ENCODE measurements at regions not wholly inside any gene's neighbourhood (a gene's known extent, or its start where the extent isn't known, plus 50 kb on each side); places are given as distances from the start of the nearest gene placed in this dataset.
"Not testable (repeated sequence)": the region's sequence is repeated elsewhere in the genome, so short reads cannot be mapped to it uniquely, and the experiment has no call there.

DNA sequence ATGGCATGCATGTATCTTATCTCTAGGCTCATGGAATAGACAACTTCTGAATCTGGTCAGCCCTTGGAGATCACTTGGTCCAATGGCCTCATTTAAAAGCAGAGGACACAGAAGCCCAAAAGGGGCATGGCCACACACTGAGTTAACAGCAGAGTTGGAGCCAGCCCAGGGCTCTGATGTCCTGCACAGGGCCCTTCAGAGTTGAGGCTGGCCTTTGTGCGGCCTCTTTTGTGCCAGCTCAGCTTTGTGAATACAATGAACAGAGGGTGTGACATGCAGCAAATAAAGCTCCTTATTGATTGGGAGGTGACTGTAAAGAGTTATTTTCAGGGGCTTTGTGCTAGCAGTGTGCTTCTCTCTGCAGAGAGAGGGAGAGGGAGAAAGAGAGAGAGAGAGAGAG is 150.1 kb upstream of the STK32A start:
- DNase-seq, result no peak

DNA sequence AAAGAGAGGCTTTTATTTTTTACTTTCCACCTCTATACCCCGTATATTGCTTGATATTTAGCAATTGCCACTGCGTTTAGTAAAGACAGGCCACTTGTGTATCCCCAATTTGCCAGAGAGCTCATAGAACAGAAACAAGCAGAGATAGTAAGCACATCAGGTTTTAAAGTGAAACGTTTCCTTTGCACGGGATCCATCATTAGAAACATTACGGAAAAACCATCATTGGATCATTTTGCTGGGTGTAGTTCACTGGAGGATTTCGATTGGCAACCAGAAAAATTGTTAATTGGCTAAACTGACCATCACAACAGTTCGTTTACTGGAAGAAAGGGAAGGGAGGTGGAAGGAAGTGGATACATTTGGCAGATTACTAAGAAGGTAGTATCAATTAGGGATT is 149.4 kb upstream of the STK32A start:
- DNase-seq, result no peak

DNA sequence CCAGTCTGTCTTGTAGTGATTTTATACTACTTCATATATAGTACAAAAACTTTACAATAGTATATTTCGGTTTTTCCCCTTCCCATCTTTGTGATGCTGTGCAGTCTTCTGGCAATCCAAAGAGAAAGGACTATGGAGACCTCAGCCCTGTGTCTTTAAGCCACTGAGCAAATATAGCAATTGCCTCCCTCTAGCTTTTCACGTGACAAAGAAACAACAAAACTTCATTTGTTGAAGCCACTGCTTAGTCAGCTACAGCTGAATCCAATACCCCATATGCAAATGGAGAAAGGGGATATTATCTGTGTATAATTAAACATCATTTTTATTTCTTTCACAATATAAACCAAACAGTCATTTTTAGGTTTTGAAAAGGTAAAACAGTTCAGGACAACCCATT is 142.8 kb upstream of the STK32A start:
- no peak for DNase-seq

GRCh38 chr5:147093138-147093537 is 141.7 kb upstream of the STK32A start:
- peak; percentile 4 for DNase-seq

GRCh38 chr5:147095740-147096139 is 139.1 kb upstream of the STK32A start:
- no peak for DNase-seq

GRCh38 chr5:147098233-147098790 is 136.5 kb upstream of the STK32A start:
- DNase-seq, result peak; percentile 44

GRCh38 chr5:147101659-147102369 is 133.0 kb upstream of the STK32A start:
- no peak for DNase-seq

GRCh38 chr5:147112899-147113298 is 121.9 kb upstream of the STK32A start:
- DNase-seq, result no peak

DNA sequence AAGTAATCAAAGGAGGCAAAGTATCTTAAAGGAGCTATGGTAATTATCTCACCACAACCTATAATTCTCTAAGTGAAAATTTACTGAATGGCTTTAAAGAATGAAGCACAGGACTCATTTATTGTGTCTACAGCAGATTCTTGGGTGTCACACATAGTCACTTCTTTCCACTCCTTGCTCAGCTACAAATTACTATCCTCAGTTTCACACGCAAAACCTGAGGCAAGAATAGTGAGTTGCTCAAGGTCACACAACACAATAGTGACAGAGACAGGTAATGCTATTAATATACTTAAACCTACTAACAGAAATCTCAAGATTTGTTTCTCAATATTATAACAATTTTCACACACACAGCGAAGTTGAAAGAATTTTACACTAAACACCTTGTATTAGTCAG is 120.9 kb upstream of the STK32A start:
- DNase-seq, result no peak

DNA sequence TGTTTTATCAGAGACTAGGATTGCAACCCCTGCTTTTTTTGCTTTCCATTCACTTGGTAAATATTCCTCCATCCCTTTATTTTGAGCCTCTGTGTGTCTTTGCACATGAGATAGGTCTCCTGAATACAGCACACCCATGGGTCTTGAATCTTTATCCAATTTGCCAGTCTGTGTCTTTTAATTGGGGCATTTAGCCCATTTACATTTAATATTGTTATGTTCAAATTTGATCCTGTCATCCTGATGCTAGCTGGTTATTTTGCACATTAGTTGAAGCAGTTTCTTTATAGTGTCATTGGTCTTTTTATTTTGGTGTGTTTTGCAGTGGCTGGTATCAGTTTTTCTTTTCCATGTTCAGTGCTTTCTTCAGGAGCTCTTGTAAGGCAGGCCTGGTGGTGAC is 95.1 kb upstream of the STK32A start:
- not testable (repeated sequence) for DNase-seq

GRCh38 chr5:147140558-147140957 is 94.3 kb upstream of the STK32A start:
- DNase-seq, result no peak

- not testable (repeated sequence) for DNase-seq
Measured at GRCh38 chr5:147141580-147141979, 93.2 kb upstream of the STK32A start.

GRCh38 chr5:147143215-147143614 is 91.6 kb upstream of the STK32A start:
- no peak for DNase-seq

GRCh38 chr5:147145328-147145727 is 89.5 kb upstream of the STK32A start:
- DNase-seq, result no peak

DNA sequence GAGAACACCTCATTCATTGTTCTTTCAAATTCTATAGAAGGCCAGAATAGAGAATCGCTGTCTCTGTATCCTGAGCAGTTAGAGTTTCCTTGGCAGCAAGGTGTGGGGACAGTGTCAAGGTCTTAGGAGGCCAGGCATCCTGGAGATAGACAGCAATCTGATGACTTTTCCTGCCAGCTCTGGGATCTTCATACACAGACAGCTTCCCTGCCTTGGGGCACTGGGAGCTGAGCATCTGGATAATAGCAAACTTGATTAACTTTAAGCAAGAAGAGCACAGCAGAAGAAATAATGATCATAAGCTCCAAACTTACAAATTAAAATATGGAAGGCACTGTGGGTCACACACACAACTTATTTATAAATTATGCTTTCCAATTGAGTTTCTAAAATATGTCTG is 86.1 kb upstream of the STK32A start:
- DNase-seq, result no peak

DNA sequence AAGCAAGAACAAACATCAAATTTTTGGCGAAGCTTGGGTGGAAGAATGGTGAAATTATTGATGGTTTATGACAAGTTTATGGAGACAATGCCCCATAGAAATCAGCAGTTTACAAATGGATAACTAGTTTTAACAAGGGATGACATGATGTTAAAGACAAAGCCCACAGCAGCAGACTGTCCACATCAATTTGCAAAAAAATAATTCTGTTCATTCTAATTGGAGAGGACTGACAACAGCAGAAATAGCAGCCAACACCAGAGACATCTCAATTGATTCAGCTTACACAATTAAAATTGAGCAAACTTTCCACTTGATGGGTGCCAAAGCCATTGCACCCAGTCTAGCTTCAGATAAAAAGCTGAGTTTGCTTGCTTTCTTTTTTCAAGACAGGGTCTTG is 82.7 kb upstream of the STK32A start:
- no peak for DNase-seq

DNA sequence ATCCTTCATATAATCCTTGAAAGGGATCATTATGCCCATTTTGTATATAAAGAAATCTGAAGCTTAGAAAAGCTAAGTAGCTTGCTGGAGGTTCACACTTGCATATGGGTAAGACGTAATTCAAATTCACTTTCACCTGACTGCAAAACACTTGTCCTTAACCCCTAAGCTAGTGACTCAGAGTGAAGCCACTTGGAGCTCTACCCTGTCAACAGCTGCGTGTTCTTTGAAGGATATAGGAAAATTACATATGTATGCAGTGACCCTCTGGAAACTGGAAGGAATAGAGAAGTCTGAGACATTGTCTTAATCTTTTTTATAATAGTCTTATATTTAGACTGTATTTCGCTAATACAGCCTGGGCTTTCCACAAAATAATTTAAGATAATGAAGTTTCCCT is 80.0 kb upstream of the STK32A start:
- no peak for DNase-seq

DNA sequence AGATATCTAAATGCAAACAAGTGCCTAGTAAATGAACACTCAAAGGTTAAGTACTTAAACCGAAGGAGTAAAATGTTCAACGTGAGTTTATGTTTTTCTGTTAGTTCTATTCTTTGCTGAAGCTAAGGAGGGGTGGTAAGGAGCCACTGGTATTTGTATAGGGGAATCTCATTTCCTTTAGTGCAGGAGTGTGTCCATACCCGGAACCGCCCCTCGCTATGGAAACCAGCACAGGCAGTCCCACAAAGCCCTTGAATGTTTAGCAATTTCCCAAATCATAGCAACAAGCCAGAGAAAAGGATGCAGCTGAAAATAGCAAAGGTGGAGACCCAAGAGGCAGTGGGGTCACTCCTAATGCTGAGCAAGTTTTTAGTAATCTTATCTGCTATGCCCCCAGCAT is 78.8 kb upstream of the STK32A start:
- no peak for DNase-seq

- no peak for DNase-seq
Measured at GRCh38 chr5:147160902-147161700, 73.7 kb upstream of the STK32A start.

DNA sequence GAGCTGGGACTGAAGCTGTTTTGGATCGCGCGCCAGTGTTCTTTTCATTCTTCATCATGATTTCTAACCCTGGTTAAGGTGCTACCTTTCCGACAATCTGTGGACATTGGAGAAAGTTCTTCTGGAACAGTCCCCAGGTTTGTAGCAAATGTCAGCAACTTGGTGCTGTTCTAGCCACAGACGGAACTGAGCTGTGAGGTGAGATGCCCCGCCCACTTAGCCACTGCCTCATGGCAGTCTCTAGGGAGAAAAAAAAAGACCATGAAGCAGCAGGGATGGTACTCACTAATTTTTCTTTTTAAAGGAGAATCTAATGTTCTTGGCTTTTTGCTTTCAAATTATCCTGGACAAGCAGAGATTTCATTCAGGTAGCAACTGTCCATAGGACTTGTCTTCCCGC is 72.1 kb upstream of the STK32A start:
- DNase-seq, result no peak

GRCh38 chr5:147167529-147167928 is 67.3 kb upstream of the STK32A start:
- DNase-seq, result no peak

DNA sequence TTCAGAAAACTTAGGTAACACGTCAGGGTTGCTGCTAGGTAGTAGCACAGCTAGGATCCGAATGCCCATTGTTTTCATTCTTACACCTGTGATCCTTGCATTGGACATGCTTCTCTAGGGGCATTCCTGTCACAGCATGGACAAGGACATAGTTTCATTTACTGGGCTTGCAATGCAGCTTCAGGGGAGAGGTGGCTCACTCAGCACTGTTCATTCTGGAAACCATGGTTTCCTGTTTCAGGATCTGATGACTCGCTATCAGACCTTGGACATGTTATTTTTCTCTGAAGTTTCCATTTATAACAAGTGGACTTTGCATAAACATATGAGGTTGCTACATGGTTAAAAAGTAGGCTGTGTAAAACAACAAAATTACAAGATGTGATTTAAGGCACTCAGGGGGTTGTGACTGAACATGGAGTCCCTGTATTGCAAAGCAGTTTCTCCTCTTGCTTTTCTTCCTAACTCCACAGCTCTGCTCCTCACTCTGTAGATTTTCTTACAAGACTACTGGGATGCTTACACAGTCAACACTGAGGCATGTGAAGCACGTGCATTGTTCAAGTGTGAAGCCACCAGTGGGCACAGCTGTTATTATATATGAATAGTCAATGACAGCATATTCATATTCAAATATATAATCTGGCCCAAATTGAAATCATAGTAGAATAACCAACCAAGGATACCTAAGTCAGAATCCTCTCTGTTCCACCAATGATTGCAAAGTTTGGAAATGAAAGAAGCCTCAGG is 66.1 kb upstream of the STK32A start:
- peak; percentile 63 for DNase-seq

GRCh38 chr5:147169399-147169798 is 65.4 kb upstream of the STK32A start:
- DNase-seq, result peak; percentile 51

Data from fibroblast of skin of abdomen (primary cell).